ENCODE measurements at regions not wholly inside any gene's neighbourhood (a gene's known extent, or its start where the extent isn't known, plus 50 kb on each side); places are given as distances from the start of the nearest gene placed in this dataset.

GRCh38 chrX:69226459-69227158 is 61.4 kb upstream of the PJA1 start:
- no peak for DNase-seq (ENCODE audit: low read depth)

- DNase-seq (ENCODE audit: low read depth), result no peak
These were observed 57.1 kb upstream of the PJA1 start for GRCh38 chrX:69222103-69223090.

GRCh38 chrX:69221239-69222102 is 56.2 kb upstream of the PJA1 start:
- no peak for DNase-seq (ENCODE audit: low read depth)

- DNase-seq (ENCODE audit: low read depth), result no peak
These were observed 53.2 kb upstream of the PJA1 start for GRCh38 chrX:69218407-69218997.

DNA sequence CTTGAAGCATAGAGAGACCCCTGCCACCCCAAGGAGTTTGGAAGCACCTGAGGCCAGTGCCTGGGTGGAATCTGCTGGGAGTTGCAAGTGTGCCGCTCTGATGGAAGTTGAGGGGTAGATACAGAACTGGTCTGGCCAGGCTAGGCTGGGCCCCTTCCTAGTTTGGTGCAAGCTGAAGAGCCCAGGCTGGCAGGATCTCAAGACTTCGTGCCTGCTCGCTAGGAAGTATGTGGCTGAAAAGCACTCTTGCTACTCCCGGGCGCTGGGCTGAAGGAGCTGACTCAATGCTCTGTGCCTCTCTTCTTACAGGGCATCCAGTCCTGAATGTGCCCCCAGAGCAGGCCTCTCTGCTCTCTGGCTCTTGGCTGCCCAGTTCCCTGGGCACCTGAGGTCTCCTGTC is 51.7 kb upstream of the PJA1 start:
- no peak for DNase-seq (ENCODE audit: low read depth)

DNA sequence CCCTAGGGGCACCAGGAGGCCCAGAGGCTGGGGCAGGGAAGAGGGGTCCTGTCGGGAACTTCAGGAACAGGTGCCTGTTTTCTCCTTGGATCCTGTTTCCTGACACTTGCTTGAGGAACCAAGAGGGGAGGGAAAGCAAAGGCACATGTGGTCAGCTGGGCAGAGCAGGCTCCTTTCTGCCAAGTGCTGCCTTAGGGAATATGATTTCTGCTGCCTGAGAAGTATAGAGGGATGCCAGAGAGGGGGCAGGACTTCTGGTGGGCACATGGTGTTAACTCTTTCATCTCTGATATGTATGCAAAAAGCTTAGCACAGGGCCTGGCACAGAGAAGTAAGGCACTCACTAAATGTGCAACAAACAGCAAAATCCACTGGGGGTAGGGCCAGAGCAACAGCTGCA is 51.2 kb upstream of the PJA1 start:
- DNase-seq (ENCODE audit: low read depth), result no peak

- DNase-seq (ENCODE audit: low read depth), result no peak
These were observed 50.1 kb upstream of the PJA1 start for GRCh38 chrX:69215161-69215875.

Measured in HS-5 (cell line).